ENCODE measurements at regions not wholly inside any gene's neighbourhood (a gene's known extent, or its start where the extent isn't known, plus 50 kb on each side); places are given as distances from the start of the nearest gene placed in this dataset.
"Not testable (repeated sequence)": the region's sequence is repeated elsewhere in the genome, so short reads cannot be mapped to it uniquely, and the experiment has no call there.

- Histone ChIP-seq H3K4me2 (ENCODE audit: low read length) (no peak overlapping the region), H3K9me3 (ENCODE audit: low read length) (no peaks in the 10 kb centered on the region), H3K27me3 (ENCODE audit: insufficient read depth, low read length) (no peaks in the 10 kb centered on the region), H4K20me1 (ENCODE audit: insufficient read depth, low read length) (no peaks in the 10 kb centered on the region), H3K4me1 (ENCODE audit: insufficient read depth, low read length, severe bottlenecking) (no peaks in the 10 kb centered on the region), H3K4me3 (ENCODE audit: low read depth, low read length, poor library complexity, severe bottlenecking) (no peak overlapping the region), H3F3A (ENCODE audit: insufficient read depth, low read length) (no peaks in the 10 kb centered on the region), H3K9ac (ENCODE audit: low read length) (no peak overlapping the region), H3K36me3 (ENCODE audit: insufficient read depth, low read length) (no peaks in the 10 kb centered on the region), H3K79me2 (ENCODE audit: insufficient read depth, low read length) (no peaks in the 10 kb centered on the region), H3K9me2 (ENCODE audit: low read depth, low read length) (no peaks in the 10 kb centered on the region), H2AFZ (ENCODE audit: low read length) (no peak overlapping the region), H3K27ac (ENCODE audit: low read depth, low read length, poor library complexity, severe bottlenecking) (no peak overlapping the region)
- TF ChIP-seq CTCF (IDR thresholded peaks at IDR 0.05; ENCODE audit: low read length) = no peak
- no peak for TF ChIP-seq EZH2 (IDR thresholded peaks at IDR 0.05; ENCODE audit: borderline replicate concordance, low read length)
Observed at GRCh38 chr6:54541541-54541940, 233.3 kb downstream of the TINAG start.

GRCh38 chr6:54559136-54559535 lies 250.9 kb downstream of the TINAG start:
- H3K79me2 ChIP-seq (ENCODE audit: insufficient read depth, low read length) = no peaks in the 10 kb centered on the region
- H3K4me2 ChIP-seq (ENCODE audit: low read length) = no peak overlapping the region
- H3K4me1 ChIP-seq (ENCODE audit: insufficient read depth, low read length, severe bottlenecking) = no peaks in the 10 kb centered on the region
- H2AFZ ChIP-seq (ENCODE audit: low read length) = no peak overlapping the region
- H3F3A ChIP-seq (ENCODE audit: insufficient read depth, low read length) = no peaks in the 10 kb centered on the region
- no peaks in the 10 kb centered on the region for H4K20me1 ChIP-seq (ENCODE audit: insufficient read depth, low read length)
- no peaks in the 10 kb centered on the region for H3K27me3 ChIP-seq (ENCODE audit: insufficient read depth, low read length)
- H3K9me3 ChIP-seq (ENCODE audit: low read length) = no peaks in the 10 kb centered on the region
- no peak overlapping the region for H3K27ac ChIP-seq (ENCODE audit: low read depth, low read length, poor library complexity, severe bottlenecking)
- no peak overlapping the region for H3K9ac ChIP-seq (ENCODE audit: low read length)
- H3K9me2 ChIP-seq (ENCODE audit: low read depth, low read length) = no peaks in the 10 kb centered on the region
- H3K36me3 ChIP-seq (ENCODE audit: insufficient read depth, low read length) = no peaks in the 10 kb centered on the region
- H3K4me3 ChIP-seq (ENCODE audit: low read depth, low read length, poor library complexity, severe bottlenecking) = no peak overlapping the region
- TF ChIP-seq CTCF (IDR thresholded peaks at IDR 0.05; ENCODE audit: low read length) = no peak
- no peak for TF ChIP-seq EZH2 (IDR thresholded peaks at IDR 0.05; ENCODE audit: borderline replicate concordance, low read length)

GRCh38 chr6:54564188-54564587 lies 255.9 kb downstream of the TINAG start:
- not testable (repeated sequence) for H3K36me3 ChIP-seq (ENCODE audit: insufficient read depth, low read length); H3K9me2 ChIP-seq (ENCODE audit: low read depth, low read length); H3K4me1 ChIP-seq (ENCODE audit: insufficient read depth, low read length, severe bottlenecking); H3K79me2 ChIP-seq (ENCODE audit: insufficient read depth, low read length); H3K9me3 ChIP-seq (ENCODE audit: low read length); H3K4me3 ChIP-seq (ENCODE audit: low read depth, low read length, poor library complexity, severe bottlenecking); H4K20me1 ChIP-seq (ENCODE audit: insufficient read depth, low read length); H2AFZ ChIP-seq (ENCODE audit: low read length); H3K4me2 ChIP-seq (ENCODE audit: low read length); H3K27ac ChIP-seq (ENCODE audit: low read depth, low read length, poor library complexity, severe bottlenecking); H3K9ac ChIP-seq (ENCODE audit: low read length); H3K27me3 ChIP-seq (ENCODE audit: insufficient read depth, low read length); H3F3A ChIP-seq (ENCODE audit: insufficient read depth, low read length)

- Histone ChIP-seq H3K27me3 (ENCODE audit: insufficient read depth, low read length) (no peaks in the 10 kb centered on the region), H2AFZ (ENCODE audit: low read length) (no peak overlapping the region), H3K9me2 (ENCODE audit: low read depth, low read length) (no peaks in the 10 kb centered on the region), H3K4me3 (ENCODE audit: low read depth, low read length, poor library complexity, severe bottlenecking) (no peak overlapping the region), H3K4me2 (ENCODE audit: low read length) (no peak overlapping the region), H3K27ac (ENCODE audit: low read depth, low read length, poor library complexity, severe bottlenecking) (no peak overlapping the region), H3K9ac (ENCODE audit: low read length) (no peak overlapping the region), H3K36me3 (ENCODE audit: insufficient read depth, low read length) (no peaks in the 10 kb centered on the region), H3K79me2 (ENCODE audit: insufficient read depth, low read length) (no peaks in the 10 kb centered on the region), H3K4me1 (ENCODE audit: insufficient read depth, low read length, severe bottlenecking) (no peaks in the 10 kb centered on the region), H4K20me1 (ENCODE audit: insufficient read depth, low read length) (no peaks in the 10 kb centered on the region), H3F3A (ENCODE audit: insufficient read depth, low read length) (no peaks in the 10 kb centered on the region), H3K9me3 (ENCODE audit: low read length) (no peaks in the 10 kb centered on the region)
- TF ChIP-seq EZH2 (IDR thresholded peaks at IDR 0.05; ENCODE audit: borderline replicate concordance, low read length) (no peak), CTCF (IDR thresholded peaks at IDR 0.05; ENCODE audit: low read length) (no peak)
Observed at GRCh38 chr6:54574671-54575070, 266.4 kb downstream of the TINAG start.

Data from OCI-LY1 (cell line).